Ectodermal cell (in vitro differentiated cells): ENCODE measurements at regions not wholly inside any gene's neighbourhood (a gene's known extent, or its start where the extent isn't known, plus 50 kb on each side); places are given as distances from the start of the nearest gene placed in this dataset.

ENCODE experiments used
- H3K27ac ChIP-seq: 2 replicates; pipeline ENCODE4 v1.7.0; 2013; ENCODE audit warnings: mild to moderate bottlenecking, low read depth, low read length; ENCODE audit not compliant: insufficient read depth, poor library complexity, severe bottlenecking
- H3K27me3 ChIP-seq: 2 replicates; pipeline ENCODE4 v1.7.0; 2013; ENCODE audit warnings: mild to moderate bottlenecking, low read length; ENCODE audit not compliant: insufficient read depth, control insufficient read depth, poor library complexity, severe bottlenecking
- H3K36me3 ChIP-seq: one replicate; pipeline ENCODE4 v1.7.0; 2013; ENCODE audit warnings: low read length; ENCODE audit not compliant: control insufficient read depth, insufficient read depth
- H3K4me1 ChIP-seq: one replicate; pipeline ENCODE4 v1.7.0; 2013; ENCODE audit warnings: low read length; ENCODE audit not compliant: control insufficient read depth, insufficient read depth
- H3K4me3 ChIP-seq: 2 replicates; pipeline ENCODE4 v1.7.0; 2013; ENCODE audit warnings: low read depth, low read length, control low read depth; ENCODE audit not compliant: insufficient read depth
- H3K9me3 ChIP-seq: 2 replicates; pipeline ENCODE4 v1.7.0; 2013; ENCODE audit warnings: mild to moderate bottlenecking, low read length, moderate library complexity; ENCODE audit not compliant: control insufficient read depth
- WGBS, 2 experiments: methylation state at CpG; one replicate each; pipeline ENCODE4 v1.1.7; 2013; ENCODE audit warnings: missing lambda C conversion rate in 2 of 2; 5-methylcytosine and 5-hydroxymethylcytosine counted together

DNA sequence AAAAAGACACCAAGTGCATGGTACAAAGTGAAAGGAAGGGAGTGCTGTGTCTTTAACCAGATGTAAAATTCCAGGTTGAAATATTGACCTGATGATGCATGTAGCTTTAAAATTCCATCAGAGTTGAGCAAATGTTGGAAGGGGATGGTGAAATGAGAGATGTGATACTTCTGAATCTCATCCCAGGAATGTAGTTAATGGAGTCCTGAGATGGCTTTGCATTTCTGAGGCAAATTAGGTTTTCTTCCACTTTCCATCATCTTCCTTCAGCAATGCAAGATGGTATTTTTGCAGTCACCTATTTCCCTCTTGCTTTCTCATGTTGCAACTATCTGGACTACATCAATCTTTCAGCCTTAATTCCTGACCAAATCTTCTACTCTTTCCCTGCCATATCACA lies 194.1 kb upstream of the MIR17HG start:
- Histone ChIP-seq H3K4me3 (no peak overlapping the region), H3K36me3 (no peaks in the 10 kb centered on the region), H3K27ac (no peak overlapping the region), H3K4me1 (peaks cover 3% of the 10 kb centered on the region), H3K9me3 (no peaks in the 10 kb centered on the region), H3K27me3 (no peaks in the 10 kb centered on the region)

DNA sequence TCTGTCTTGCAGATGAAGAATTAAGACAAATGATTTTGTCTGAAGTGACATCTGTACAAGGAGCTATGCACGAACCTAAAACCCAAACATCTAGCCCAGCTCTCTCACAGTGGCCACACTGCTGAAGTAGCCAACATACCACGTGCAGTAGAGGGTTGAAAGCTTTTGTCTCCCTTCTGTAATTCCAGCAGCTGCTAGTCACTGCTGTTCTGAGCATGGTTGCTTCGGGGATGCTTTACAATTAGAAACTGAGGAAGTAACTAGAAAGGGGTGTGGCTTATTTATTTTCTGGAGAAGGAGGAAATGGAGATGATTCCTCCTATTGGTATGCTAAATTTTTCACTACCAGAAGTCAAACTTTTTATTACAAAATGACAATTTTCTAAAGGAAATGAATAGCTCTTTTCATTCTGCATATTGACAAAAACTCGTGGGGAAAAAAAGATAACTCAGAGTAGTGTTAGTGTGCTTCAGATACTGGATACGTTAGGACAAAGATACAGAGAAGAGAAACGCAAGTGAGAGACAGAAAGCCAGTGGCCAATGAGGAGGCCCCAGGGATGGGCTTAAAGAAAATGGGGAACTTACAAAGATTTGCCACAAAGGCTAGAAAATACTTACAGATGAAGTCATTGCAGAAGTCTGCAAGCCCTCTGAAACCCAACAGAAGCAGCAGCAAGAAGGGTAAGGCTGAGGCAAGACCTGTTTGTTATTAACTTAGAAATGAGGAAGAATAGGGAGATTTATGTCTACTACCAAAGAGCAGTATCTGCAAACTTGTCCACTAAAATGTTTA lies 192.7 kb upstream of the MIR17HG start:
- 64 to 74% methylated on average over 6 of the region's 6 CpGs for WGBS, 2 experiments
- Histone ChIP-seq H3K27ac (no peak overlapping the region), H3K4me3 (no peak overlapping the region), H3K9me3 (no peaks in the 10 kb centered on the region), H3K4me1 (peaks cover 3% of the 10 kb centered on the region), H3K36me3 (no peaks in the 10 kb centered on the region), H3K27me3 (no peaks in the 10 kb centered on the region)

DNA sequence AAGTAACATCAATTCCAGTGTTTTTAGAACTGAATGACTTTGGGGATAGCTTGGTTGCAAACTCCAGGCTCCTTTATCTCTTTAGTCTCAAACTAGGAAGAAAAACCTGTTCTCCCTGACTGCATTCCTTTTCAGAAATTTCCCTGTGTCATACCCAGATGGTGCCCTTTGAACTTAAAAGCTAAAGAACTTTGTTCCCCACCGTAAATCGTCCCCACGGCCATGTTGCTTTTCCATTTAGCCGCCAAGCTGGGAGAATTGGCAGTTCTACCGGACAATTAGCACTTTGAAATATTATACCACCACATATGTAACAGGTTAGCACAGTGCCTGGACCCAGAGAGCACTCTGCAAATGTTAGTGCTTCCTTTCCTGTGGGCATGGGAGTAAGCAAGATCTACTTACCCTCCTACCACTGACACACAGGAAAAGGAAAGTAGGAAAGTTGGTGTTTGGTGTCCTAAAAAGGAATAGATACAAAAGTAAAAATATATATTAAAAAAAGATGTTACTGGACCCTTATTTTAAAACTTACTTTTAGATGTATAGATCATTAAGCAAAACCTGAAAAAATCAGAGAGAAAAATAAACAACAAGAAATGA lies 191.9 kb upstream of the MIR17HG start:
- WGBS, 2 experiments: 90 to 91% methylated on average over 5 of the region's 5 CpGs
- Histone ChIP-seq H3K4me1 (peaks cover 3% of the 10 kb centered on the region), H3K36me3 (peaks cover 4% of the 10 kb centered on the region), H3K9me3 (no peaks in the 10 kb centered on the region), H3K27ac (no peak overlapping the region), H3K27me3 (no peaks in the 10 kb centered on the region), H3K4me3 (no peak overlapping the region)

DNA sequence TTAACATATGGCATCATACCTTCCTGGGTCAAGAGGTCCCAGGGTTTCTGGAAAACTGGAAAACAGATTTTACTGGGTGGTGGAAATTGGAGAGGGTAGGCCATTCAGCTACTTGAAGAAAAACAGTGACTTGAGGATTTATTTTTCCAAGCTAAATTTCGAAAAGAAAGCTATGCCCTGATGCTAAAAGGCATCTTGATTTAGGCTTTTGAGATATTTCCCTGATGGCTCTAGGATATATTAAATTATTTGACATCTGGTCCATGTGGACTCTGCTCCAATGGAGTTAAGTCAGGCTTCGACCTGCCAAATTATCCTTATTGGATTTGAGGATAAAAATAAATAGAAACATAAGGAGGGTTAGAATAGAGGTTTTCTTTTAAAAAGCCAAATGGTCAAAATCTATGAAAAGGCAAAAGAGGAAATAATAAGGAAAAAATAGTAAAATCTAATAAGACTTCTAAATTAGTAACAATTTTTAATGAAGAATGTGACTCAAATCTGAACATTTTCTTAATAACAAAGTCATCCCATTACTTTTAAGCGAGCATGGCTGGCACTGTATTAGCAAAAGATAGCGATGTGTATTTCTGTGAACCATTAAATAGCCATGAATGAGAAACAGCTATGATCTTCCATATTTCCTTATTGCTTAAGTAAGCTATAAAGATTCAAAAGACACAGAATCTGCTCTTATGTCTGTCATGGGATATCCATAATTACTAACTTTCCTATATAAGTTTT lies 190.0 kb upstream of the MIR17HG start:
- 96 to 97% methylated on average over 3 to 4 of the region's 4 CpGs for WGBS, 2 experiments
- Histone ChIP-seq H3K4me3 (no peak overlapping the region), H3K36me3 (peaks cover 4% of the 10 kb centered on the region), H3K4me1 (peaks cover 3% of the 10 kb centered on the region), H3K27ac (no peak overlapping the region), H3K27me3 (no peaks in the 10 kb centered on the region), H3K9me3 (no peaks in the 10 kb centered on the region)

DNA sequence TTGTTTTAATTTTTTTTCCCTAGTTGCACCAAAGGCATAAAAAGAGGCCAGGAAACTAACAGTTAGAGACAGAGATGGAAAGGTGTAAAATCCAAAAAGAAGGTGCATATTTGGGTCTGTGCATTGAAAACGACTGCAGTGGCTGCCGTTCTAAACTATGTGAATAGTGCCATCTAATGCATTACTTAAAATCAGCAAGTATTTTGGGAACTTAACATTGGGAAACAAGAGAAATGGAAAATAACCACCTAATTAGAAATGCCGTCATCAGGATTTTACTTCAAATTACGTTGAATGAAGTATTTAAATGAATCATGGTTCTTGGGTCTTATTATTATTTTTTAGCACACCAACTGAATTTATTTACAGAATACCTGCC lies 189.5 kb upstream of the MIR17HG start:
- no peaks in the 10 kb centered on the region for H3K9me3 ChIP-seq
- H3K36me3 ChIP-seq: peaks cover 4% of the 10 kb centered on the region
- 81 to 91% methylated on average over 2 to 4 of the region's 4 CpGs for WGBS, 2 experiments
- H3K4me1 ChIP-seq: peaks cover 3% of the 10 kb centered on the region
- no peaks in the 10 kb centered on the region for H3K27me3 ChIP-seq
- H3K27ac ChIP-seq: no peak overlapping the region
- no peak overlapping the region for H3K4me3 ChIP-seq

DNA sequence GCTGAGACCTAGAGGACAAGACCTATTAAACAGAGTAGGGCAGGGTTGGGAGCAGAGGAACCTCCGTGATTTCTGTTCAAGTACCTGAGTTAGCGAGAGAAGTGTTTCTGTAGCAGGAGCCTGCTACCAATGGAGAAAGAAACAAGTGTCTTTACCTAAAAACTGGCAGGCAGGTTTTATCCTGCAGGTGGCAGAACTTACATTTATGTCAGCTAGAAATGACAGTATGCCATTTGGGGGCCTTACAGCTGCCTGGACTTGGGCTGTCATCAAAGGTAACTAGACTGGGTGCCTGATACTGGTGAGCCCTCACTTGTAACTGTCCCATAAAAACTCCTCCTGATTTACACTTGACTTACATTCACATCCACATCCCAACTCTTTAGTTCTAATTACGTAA lies 185.3 kb upstream of the MIR17HG start:
- Histone ChIP-seq H3K4me1 (peaks cover 3% of the 10 kb centered on the region), H3K9me3 (no peaks in the 10 kb centered on the region), H3K36me3 (peaks cover 4% of the 10 kb centered on the region), H3K27me3 (no peaks in the 10 kb centered on the region), H3K4me3 (no peak overlapping the region), H3K27ac (no peak overlapping the region)
- WGBS, 2 experiments: 89 to 91% methylated on average over 2 to 3 of the region's 3 CpGs

DNA sequence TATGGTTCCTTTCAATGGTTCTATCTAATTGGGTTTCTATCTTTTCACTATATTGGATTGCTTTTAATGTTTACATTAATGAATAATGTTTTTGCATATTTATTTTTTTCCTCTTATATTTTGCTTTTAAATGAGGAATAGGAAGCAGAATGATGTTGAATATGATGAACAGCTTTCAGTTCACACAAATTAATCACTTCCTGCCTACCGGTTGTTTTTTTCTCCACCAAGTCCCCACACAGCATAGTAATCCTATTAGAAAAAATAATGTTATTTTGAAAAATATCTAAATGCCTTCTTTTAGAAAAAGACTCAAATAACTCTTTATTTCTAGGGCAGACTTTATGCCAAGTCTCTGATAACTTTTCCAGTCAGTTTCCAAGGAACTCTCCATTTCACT lies 184.9 kb upstream of the MIR17HG start:
- no CpG with 5 or more reads among the region's 1 CpG for WGBS, 2 experiments
- Histone ChIP-seq H3K27ac (no peak overlapping the region), H3K27me3 (no peaks in the 10 kb centered on the region), H3K4me3 (no peak overlapping the region), H3K4me1 (peaks cover 3% of the 10 kb centered on the region), H3K9me3 (no peaks in the 10 kb centered on the region), H3K36me3 (peaks cover 4% of the 10 kb centered on the region)

DNA sequence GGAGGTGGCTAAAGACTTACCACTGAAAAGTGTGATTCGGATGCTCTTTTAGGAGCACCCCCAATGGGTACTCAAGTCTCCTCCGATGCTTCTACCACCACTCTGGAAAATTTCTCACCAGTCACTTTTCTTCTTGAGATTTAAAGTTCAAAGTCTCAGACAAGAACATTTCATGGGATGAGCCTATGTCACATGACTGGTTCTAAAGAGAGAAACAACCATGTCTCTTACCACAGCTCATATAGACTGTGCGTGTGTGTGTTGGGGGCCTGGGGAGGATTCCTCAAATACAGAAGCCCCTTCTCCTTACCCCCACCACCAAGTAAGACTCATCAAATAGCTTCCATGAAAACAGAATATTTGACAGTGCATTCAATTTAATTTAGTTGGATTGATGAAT lies 181.7 kb upstream of the MIR17HG start:
- no peaks in the 10 kb centered on the region for H3K27me3 ChIP-seq
- peaks cover 10% of the 10 kb centered on the region for H3K4me1 ChIP-seq
- 91 to 95% methylated on average over 3 of the region's 3 CpGs for WGBS, 2 experiments
- H3K9me3 ChIP-seq: no peaks in the 10 kb centered on the region
- no peaks in the 10 kb centered on the region for H3K36me3 ChIP-seq
- H3K27ac ChIP-seq: no peak overlapping the region
- no peak overlapping the region for H3K4me3 ChIP-seq

DNA sequence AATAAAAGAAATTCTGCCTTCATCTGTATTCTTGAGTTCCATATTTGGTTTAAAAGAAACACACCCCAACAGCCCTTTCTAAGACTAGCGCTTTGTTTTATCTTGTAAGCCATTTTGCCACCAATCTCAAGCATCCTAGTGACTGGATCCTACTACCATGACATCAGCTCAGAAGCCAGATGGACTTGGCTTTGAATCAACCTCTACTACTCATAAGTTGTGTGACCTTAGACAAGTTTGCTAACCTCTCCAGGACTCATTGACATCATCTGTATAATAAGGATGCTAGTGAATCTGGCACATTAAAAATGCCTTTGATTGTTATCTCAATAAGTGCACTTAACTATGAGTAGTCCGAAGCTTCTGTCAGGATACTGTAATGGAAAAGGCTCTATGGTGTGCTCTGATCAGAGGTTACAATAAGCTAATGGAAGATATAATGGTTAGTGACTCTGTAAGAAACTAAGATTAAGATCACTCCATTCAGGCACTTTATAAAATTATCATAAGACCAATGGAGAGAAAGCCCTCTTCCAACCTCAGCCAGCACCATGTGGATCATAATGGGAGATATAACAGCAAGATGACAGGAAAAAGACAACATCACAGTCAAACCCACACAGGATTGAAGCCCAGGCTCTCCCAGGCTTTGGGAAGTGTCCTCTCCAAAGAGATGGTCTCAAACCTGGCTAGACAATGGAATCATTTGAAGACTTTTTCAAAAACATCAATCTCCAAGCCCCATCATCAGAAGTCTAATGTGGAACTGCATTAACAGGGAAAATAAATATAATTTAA lies 180.6 kb upstream of the MIR17HG start:
- 97% methylated on average over 2 of the region's 2 CpGs for WGBS, 2 experiments
- peaks cover 10% of the 10 kb centered on the region for H3K4me1 ChIP-seq
- no peak overlapping the region for H3K4me3 ChIP-seq
- no peaks in the 10 kb centered on the region for H3K9me3 ChIP-seq
- H3K36me3 ChIP-seq: no peaks in the 10 kb centered on the region
- H3K27ac ChIP-seq: no peak overlapping the region
- no peaks in the 10 kb centered on the region for H3K27me3 ChIP-seq
